OCI-LY3 (cell line): ENCODE measurements at regions not wholly inside any gene's neighbourhood (a gene's known extent, or its start where the extent isn't known, plus 50 kb on each side); places are given as distances from the start of the nearest gene placed in this dataset.
"Not testable (repeated sequence)": the region's sequence is repeated elsewhere in the genome, so short reads cannot be mapped to it uniquely, and the experiment has no call there.

Source experiments
- H2AFZ ChIP-seq: fragments of 200-600, 300-600 bp; shearing (Covaris generic); 2 replicates; pipeline ENCODE4 v1.6.0; 2014; ENCODE audit warnings: antibody characterized with exemption, low read depth, low read length
- H3K27ac ChIP-seq: fragments of 200-600, 300-600 bp; sonication (generic); 2 replicates; pipeline ENCODE4 v1.5.1; 2014; ENCODE audit warnings: mild to moderate bottlenecking, low read length, moderate library complexity, mixed read lengths
- H3K27me3 ChIP-seq: fragments of 200-600, 300-600 bp; sonication (generic); 2 replicates; pipeline ENCODE4 v1.6.1; 2014; ENCODE audit warnings: low read depth, low read length, mixed read lengths
- H3K36me3 ChIP-seq: fragments of 200-600, 300-600 bp; sonication (generic); replicated peaks from 2 replicates; pipeline ENCODE3; 2014; ENCODE audit warnings: low read depth, low read length, mixed read lengths
- H3K4me1 ChIP-seq: fragments of 300-600, 200-600 bp; sonication (generic); 2 replicates; pipeline ENCODE4 v1.6.1; 2014; ENCODE audit warnings: low read length, mixed read lengths
- H3K4me2 ChIP-seq: fragments of 200-600, 300-600 bp; sonication (generic); 2 replicates; pipeline ENCODE4 v1.6.1; 2014; ENCODE audit warnings: low read length, mixed read lengths
- H3K4me3 ChIP-seq: fragments of 300-600, 200-600 bp; sonication (generic); 2 replicates; pipeline ENCODE4 v1.5.1; 2014; ENCODE audit warnings: antibody characterized with exemption, mild to moderate bottlenecking, low read length, moderate library complexity
- H3K79me2 ChIP-seq: fragments of 300-600, 200-600 bp; shearing (Covaris generic); 2 replicates; pipeline ENCODE4 v1.6.1; 2014; ENCODE audit warnings: mild to moderate bottlenecking, low read length, mixed read lengths
- H3K9ac ChIP-seq: fragments of 300-600, 200-600 bp; shearing (Covaris generic); 2 replicates; pipeline ENCODE4 v1.6.0; 2014; ENCODE audit warnings: mild to moderate bottlenecking, low read length, moderate library complexity
- H3K9me3 ChIP-seq: fragments of 200-600, 300-600 bp; shearing (Covaris generic); 2 replicates; pipeline ENCODE4 v1.6.1; 2014; ENCODE audit warnings: low read length, mixed read lengths; ENCODE audit not compliant: insufficient read depth
- H4K20me1 ChIP-seq: fragments of 200-600, 300-600 bp; sonication (generic); 2 replicates; pipeline ENCODE4 v1.6.1; 2016; ENCODE audit warnings: low read length, mixed read lengths; ENCODE audit not compliant: insufficient read depth
- CTCF ChIP-seq: fragments of 200-600, 300-600 bp; sonication (generic); IDR thresholded peaks from 2 replicates; pipeline ENCODE4 v1.5.1; 2014; ENCODE audit warnings: antibody characterized with exemption, low read length, low read depth
- EZH2phosphoT487 ChIP-seq: fragments of 200-600 bp; shearing (Covaris generic); IDR thresholded peaks from 2 replicates; pipeline ENCODE4 v1.6.1; 2018; ENCODE audit warnings: antibody characterized with exemption, mixed run types, low read depth

DNA sequence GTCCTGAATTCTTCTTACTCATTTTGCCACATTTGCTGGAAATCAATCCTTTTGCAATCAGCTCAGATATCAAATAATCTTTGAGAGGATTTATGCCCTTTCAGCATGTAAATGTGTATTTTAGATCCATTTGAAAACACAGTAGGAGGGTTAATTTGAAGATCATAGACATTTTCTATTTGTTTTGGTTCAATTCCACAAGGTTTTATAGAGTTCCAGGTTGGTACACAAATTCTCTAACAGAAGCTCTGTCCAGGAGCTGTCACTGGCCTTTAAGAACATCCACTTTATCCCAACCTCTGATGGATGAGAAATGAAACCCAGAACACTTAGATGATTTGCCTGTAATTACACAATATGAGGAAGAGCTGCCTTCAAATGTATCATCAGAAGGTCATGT, 157.3 kb upstream of the CHAC2 start:
- Histone ChIP-seq H3K9ac (no peak overlapping the region), H2AFZ (no peak overlapping the region), H3K36me3 (no peaks in the 10 kb centered on the region), H3K4me3 (no peak overlapping the region), H3K27ac (no peak overlapping the region), H3K4me2 (no peak overlapping the region), H3K9me3 (no peaks in the 10 kb centered on the region), H3K27me3 (no peaks in the 10 kb centered on the region), H4K20me1 (no peaks in the 10 kb centered on the region), H3K4me1 (peaks cover 6% of the 10 kb centered on the region), H3K79me2 (no peaks in the 10 kb centered on the region)
- TF ChIP-seq CTCF (no peak), EZH2phosphoT487 (no peak)

- Histone ChIP-seq H3K27me3 (no peaks in the 10 kb centered on the region), H3K4me3 (no peak overlapping the region), H3K36me3 (no peaks in the 10 kb centered on the region), H2AFZ (no peak overlapping the region), H4K20me1 (no peaks in the 10 kb centered on the region), H3K9me3 (no peaks in the 10 kb centered on the region), H3K4me2 (no peak overlapping the region), H3K9ac (no peak overlapping the region), H3K27ac (no peak overlapping the region), H3K79me2 (no peaks in the 10 kb centered on the region), H3K4me1 (peaks cover 8% of the 10 kb centered on the region)
- TF ChIP-seq CTCF: no peak
- TF ChIP-seq EZH2phosphoT487: no peak
These were observed 158.1 kb upstream of the CHAC2 start for GRCh38 chr2:53609551-53609950.

GRCh38 chr2:53608293-53608692, 159.3 kb upstream of the CHAC2 start:
- Histone ChIP-seq H3K4me2 (no peak overlapping the region), H3K4me1 (peaks cover 11% of the 10 kb centered on the region), H3K9ac (no peak overlapping the region), H3K27me3 (no peaks in the 10 kb centered on the region), H3K36me3 (no peaks in the 10 kb centered on the region), H3K79me2 (no peaks in the 10 kb centered on the region), H2AFZ (no peak overlapping the region), H3K27ac (no peak overlapping the region), H4K20me1 (no peaks in the 10 kb centered on the region), H3K9me3 (no peaks in the 10 kb centered on the region), H3K4me3 (no peak overlapping the region)
- TF ChIP-seq CTCF (no peak), EZH2phosphoT487 (no peak)

- Histone ChIP-seq H3K4me2 (no peak overlapping the region), H4K20me1 (no peaks in the 10 kb centered on the region), H3K36me3 (no peaks in the 10 kb centered on the region), H3K27ac (no peak overlapping the region), H3K79me2 (no peaks in the 10 kb centered on the region), H3K9me3 (no peaks in the 10 kb centered on the region), H3K4me1 (peaks cover 5% of the 10 kb centered on the region), H3K4me3 (no peak overlapping the region), H3K9ac (no peak overlapping the region), H3K27me3 (no peaks in the 10 kb centered on the region), H2AFZ (no peak overlapping the region)
- TF ChIP-seq EZH2phosphoT487: no peak
- no peak for TF ChIP-seq CTCF
These were observed 166.8 kb upstream of the CHAC2 start for GRCh38 chr2:53600815-53601214.

DNA sequence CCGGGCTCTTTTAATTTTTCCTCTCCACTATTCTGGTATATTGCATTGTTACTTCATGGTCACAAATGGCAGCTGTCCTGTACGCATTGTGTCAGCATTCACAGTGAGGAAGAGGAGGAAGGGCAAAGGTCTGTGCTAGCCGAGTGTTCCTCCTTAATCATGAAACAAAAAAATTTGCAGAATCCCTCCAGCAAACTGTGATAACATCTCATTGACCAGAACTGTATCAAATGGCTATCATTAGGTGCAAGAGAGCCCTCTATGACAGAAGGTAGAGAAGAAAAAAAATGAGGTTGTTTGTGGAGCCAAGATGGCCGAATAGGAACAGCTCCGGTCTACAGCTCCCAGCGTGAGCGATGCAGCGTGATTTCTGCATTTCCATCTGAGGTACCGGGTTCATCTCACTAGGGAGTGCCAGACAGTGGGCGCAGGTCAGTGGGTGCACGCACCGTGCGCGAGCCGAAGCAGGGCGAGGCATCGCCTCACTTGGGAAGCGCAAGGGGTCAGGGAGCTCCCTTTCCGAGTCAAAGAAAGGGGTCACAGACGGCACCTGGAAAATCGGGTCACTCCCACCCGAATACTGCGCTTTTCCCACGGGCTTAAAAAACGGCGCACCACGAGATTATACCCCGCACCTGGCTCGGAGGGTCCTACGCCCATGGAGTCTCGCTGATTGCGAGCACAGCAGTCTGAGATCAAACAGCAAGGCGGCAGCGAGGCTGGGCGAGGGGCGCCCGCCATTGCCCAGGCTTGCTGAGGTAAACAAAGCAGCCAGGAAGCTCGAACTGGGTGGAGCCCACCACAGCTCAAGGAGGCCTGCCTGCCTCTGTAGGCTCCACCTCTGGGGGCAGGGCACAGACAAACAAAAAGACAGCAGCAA, 180.6 kb upstream of the CHAC2 start:
- not testable (repeated sequence) for H3K9ac ChIP-seq, H3K9me3 ChIP-seq, H3K79me2 ChIP-seq, H3K36me3 ChIP-seq, H3K27ac ChIP-seq, H4K20me1 ChIP-seq, H3K4me1 ChIP-seq, H3K4me3 ChIP-seq, H3K4me2 ChIP-seq, H3K27me3 ChIP-seq, H2AFZ ChIP-seq
